Endothelial cell of umbilical vein (primary cell): ENCODE measurements at regions not wholly inside any gene's neighbourhood (a gene's known extent, or its start where the extent isn't known, plus 50 kb on each side); places are given as distances from the start of the nearest gene placed in this dataset.

Experiments
- BruUV-seq: library from RNA; stranded (reverse); fragments of 400-500 nt; replicated peaks from 2 replicates; lab custom pipeline; 2021; lab: Mats Ljungman, UMichigan
- CTCF ChIA-PET: fragments of 300-600, 350-600 bp; sonication (Branson Sonifier 250); formaldehyde crosslinking; loops from one replicate; lab custom pipeline; 2021; ENCODE audit warnings: antibody characterized with exemption, inconsistent platforms; lab: Charles Lee
- POLR2A ChIA-PET: fragments of 300-600, 350-600 bp; sonication (Branson Sonifier 250); formaldehyde crosslinking; loops from one replicate; lab custom pipeline; 2021; ENCODE audit warnings: antibody characterized with exemption, inconsistent platforms; lab: Charles Lee
- DNase-seq: peaks from one replicate; pipeline ENCODE4 v3.0.0-alpha.2; 2011; ENCODE audit warnings: low read depth, low spot score
- FAIRE-seq: peaks from 2 replicates; lab custom pipeline; 2011; peaks lifted over from hg19 to GRCh38; lab: Jason Lieb, UNC
- H2AFZ ChIP-seq: 2 replicates; pipeline ENCODE4 v1.6.0; 2012; ENCODE audit warnings: low read depth, low read length, control low read depth, inconsistent platforms
- H3K27ac ChIP-seq: 2 replicates; pipeline ENCODE4 v1.5.1; 2011; ENCODE audit warnings: low read depth, mild to moderate bottlenecking, control low read depth, low read length, moderate library complexity; ENCODE audit not compliant: insufficient read depth
- H3K27me3 ChIP-seq, 2 experiments: 2 replicates each; pipeline versions ENCODE4 v1.6.0 to v1.6.1; 2011; ENCODE audit warnings: low read length in 2 of 2, mixed read lengths in 1 of 2; ENCODE audit not compliant: control insufficient read depth in 2 of 2, insufficient read depth in 2 of 2
- H3K36me3 ChIP-seq, 2 experiments: 2 replicates in 1 of 2; 3 replicates in 1 of 2; pipeline ENCODE4 v1.5.1; 2011; ENCODE audit warnings: low read length in 2 of 2, mild to moderate bottlenecking in 1 of 2, moderate library complexity in 1 of 2; ENCODE audit not compliant: control insufficient read depth in 2 of 2, insufficient read depth in 2 of 2; ENCODE audit errors: extremely low read depth in 1 of 2
- H3K4me1 ChIP-seq: 3 replicates; pipeline ENCODE4 v1.5.1; 2011; ENCODE audit warnings: mild to moderate bottlenecking, low read length; ENCODE audit not compliant: control insufficient read depth, insufficient read depth; ENCODE audit errors: extremely low read depth
- H3K4me2 ChIP-seq: 2 replicates; pipeline ENCODE4 v1.6.1; 2011; ENCODE audit warnings: low read length, control low read depth, mixed read lengths; ENCODE audit not compliant: insufficient read depth
- H3K4me3 ChIP-seq, 3 experiments: fragments of 200-600 bp in 1 of 3; sonication (generic), shearing (Covaris generic) in 1 of 3; replicated peaks in 1 of 3; 2 replicates each; pipeline ENCODE4 v1.5.1; 2011 to 2016; ENCODE audit warnings: control low read depth in 3 of 3, low read length in 3 of 3, mild to moderate bottlenecking in 2 of 3, inconsistent platforms in 1 of 3, low read depth in 1 of 3, moderate library complexity in 1 of 3; ENCODE audit not compliant: insufficient read depth in 1 of 3
- H3K79me2 ChIP-seq: 2 replicates; pipeline ENCODE4 v1.6.0; 2012; ENCODE audit warnings: low read length, inconsistent platforms; ENCODE audit not compliant: control insufficient read depth, insufficient read depth
- H3K9ac ChIP-seq: replicated peaks from 2 replicates; pipeline ENCODE3; 2011; ENCODE audit warnings: low read length, control low read depth; ENCODE audit not compliant: insufficient read depth; ENCODE audit errors: extremely low read depth
- H3K9me1 ChIP-seq: replicated peaks from 3 replicates; pipeline ENCODE4 v1.6.0; 2011; ENCODE audit warnings: mild to moderate bottlenecking, low read length; ENCODE audit not compliant: control insufficient read depth, insufficient read depth; ENCODE audit errors: extremely low read depth
- H3K9me3 ChIP-seq: replicated peaks from 2 replicates; pipeline ENCODE4 v1.5.1; 2012; ENCODE audit warnings: low read length, inconsistent platforms; ENCODE audit not compliant: control insufficient read depth, insufficient read depth
- H4K20me1 ChIP-seq: replicated peaks from 2 replicates; pipeline ENCODE3; 2011; ENCODE audit warnings: mild to moderate bottlenecking, low read length; ENCODE audit not compliant: control insufficient read depth, insufficient read depth; ENCODE audit errors: extremely low read depth
- EZH2 ChIP-seq: IDR thresholded peaks from 2 replicates; pipeline ENCODE4 v1.6.1; 2012; ENCODE audit warnings: borderline replicate concordance, low read depth, mild to moderate bottlenecking, moderate library complexity, low read length, inconsistent platforms; ENCODE audit not compliant: severe bottlenecking
- FOS ChIP-seq: IDR thresholded peaks from 2 replicates; pipeline ENCODE4 v1.6.1; 2011; ENCODE audit warnings: mild to moderate bottlenecking, low read length, moderate library complexity, borderline replicate concordance; ENCODE audit not compliant: insufficient read depth
- GATA2 ChIP-seq: IDR thresholded peaks from 2 replicates; pipeline ENCODE4 v1.7.0; 2011; ENCODE audit warnings: low read depth, mild to moderate bottlenecking, moderate library complexity, mixed read lengths, low read length; ENCODE audit not compliant: insufficient read length, insufficient read depth
- JUN ChIP-seq: IDR thresholded peaks from 2 replicates; pipeline ENCODE4 v1.6.1; 2011; ENCODE audit warnings: borderline replicate concordance, low read depth; ENCODE audit not compliant: insufficient read length, insufficient read depth
- MYC ChIP-seq: IDR thresholded peaks from one replicate; pipeline ENCODE4 v1.6.1; 2011; ENCODE audit warnings: mild to moderate bottlenecking, low read depth, low read length
- POLR2A ChIP-seq: IDR thresholded peaks from 2 replicates; pipeline ENCODE4 v1.6.1; 2012; ENCODE audit warnings: low read depth, mild to moderate bottlenecking, control low read depth, low read length
- POLR2AphosphoS5 ChIP-seq: IDR thresholded peaks from 2 replicates; pipeline ENCODE4 v1.6.1; 2012; ENCODE audit warnings: low read depth, mild to moderate bottlenecking, control low read depth, low read length, moderate library complexity; ENCODE audit not compliant: insufficient read depth
- dilution Hi-C: fragments of 300-500 bp; cut with MboI; formaldehyde crosslinking; loops from one replicate; pipeline ENCODE4 v1.15.0; 2019; ENCODE audit warnings: low sequenced_read_pairs; ENCODE audit not compliant: extremely low pct_ligation_motif_present
- intact Hi-C: fragments of 100-400 bp; cut with micrococcal nuclease; formaldehyde crosslinking; loops from one replicate; pipeline ENCODE4 v1.10.0; 2022
- TF ChIP-seq, protein P1 (sequence below), 2 donors: IDR thresholded peaks; 1 replicate in 1 of 2; 2 replicates in 1 of 2; pipeline ENCODE4 v1.5.1; 2011; ENCODE audit warnings: low read length in 2 of 2, mild to moderate bottlenecking in 2 of 2, moderate library complexity in 2 of 2, control low read depth in 1 of 2, inconsistent platforms in 1 of 2, low read depth in 1 of 2; ENCODE audit not compliant: insufficient read depth in 1 of 2; ENCODE audit errors: extremely low read depth in 1 of 2
- TF ChIP-seq, protein P2 (sequence below): IDR thresholded peaks from 2 replicates; pipeline ENCODE4 v1.6.1; 2011; ENCODE audit not compliant: insufficient read depth, insufficient read length

DNA sequence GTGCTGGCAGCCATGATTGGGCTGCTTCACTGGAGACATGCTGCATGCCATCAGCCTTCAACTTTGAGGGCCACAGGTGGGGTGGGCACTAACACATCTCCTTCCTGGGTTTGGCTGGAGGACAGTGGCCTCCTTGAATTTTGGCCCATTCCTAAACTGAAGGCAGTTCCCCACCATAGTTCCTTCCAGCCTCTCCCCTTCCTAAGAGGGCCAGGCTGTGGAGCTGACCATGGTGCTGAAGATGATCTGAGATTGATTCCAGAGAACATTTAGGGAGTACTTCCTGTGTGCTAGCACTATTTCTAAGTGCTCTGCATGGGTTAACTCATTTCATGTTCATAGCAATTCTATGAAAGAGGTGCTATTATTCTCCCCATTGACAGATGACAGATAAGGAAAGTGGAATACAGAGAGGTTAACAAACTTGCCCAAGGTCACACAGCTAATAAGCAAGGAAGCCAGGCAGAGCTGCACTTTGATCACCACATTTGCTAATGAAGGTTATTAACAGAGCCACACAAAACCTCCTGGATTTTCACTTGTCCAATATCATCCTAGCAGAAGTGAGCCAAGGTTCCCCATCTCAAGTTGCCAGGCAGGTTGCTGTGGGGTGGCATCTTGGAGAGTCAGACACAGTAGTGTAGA, 175.3 kb downstream of the ZIC5 start:
- intact Hi-C loops (no loop called here), dilution Hi-C loops (no loop called here)
- Histone ChIP-seq H3K36me3 (no peaks in the 10 kb centered on the region), H3K9me3 (no peaks in the 10 kb centered on the region), H3K9me1 (no peaks in the 10 kb centered on the region), H3K4me3 (no peak overlapping the region), H4K20me1 (no peaks in the 10 kb centered on the region), H2AFZ (no peak overlapping the region), H3K79me2 (no peaks in the 10 kb centered on the region), H3K9ac (no peak overlapping the region), H3K4me2 (no peak overlapping the region), H3K27ac (no peak overlapping the region), H3K4me1 (no peaks in the 10 kb centered on the region), H3K27me3 (no peaks in the 10 kb centered on the region)
- no TSS peak for BruUV-seq
- ChIA-PET POLR2A (no interaction called here), CTCF (no interaction called here)
- peak; percentile 16 for DNase-seq
- no peak for TF ChIP-seq FOS
- no peak for TF ChIP-seq POLR2A
- TF ChIP-seq JUN: no peak
- TF ChIP-seq MYC: no peak
- TF ChIP-seq EZH2: no peak
- TF ChIP-seq, protein P1, sequence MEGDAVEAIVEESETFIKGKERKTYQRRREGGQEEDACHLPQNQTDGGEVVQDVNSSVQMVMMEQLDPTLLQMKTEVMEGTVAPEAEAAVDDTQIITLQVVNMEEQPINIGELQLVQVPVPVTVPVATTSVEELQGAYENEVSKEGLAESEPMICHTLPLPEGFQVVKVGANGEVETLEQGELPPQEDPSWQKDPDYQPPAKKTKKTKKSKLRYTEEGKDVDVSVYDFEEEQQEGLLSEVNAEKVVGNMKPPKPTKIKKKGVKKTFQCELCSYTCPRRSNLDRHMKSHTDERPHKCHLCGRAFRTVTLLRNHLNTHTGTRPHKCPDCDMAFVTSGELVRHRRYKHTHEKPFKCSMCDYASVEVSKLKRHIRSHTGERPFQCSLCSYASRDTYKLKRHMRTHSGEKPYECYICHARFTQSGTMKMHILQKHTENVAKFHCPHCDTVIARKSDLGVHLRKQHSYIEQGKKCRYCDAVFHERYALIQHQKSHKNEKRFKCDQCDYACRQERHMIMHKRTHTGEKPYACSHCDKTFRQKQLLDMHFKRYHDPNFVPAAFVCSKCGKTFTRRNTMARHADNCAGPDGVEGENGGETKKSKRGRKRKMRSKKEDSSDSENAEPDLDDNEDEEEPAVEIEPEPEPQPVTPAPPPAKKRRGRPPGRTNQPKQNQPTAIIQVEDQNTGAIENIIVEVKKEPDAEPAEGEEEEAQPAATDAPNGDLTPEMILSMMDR (IDR thresholded peaks at IDR 0.05; ENCODE audit: extremely low read depth in 1 of 2, insufficient read depth in 1 of 2, low read depth in 1 of 2, low read length in 2 of 2): no peak
- TF ChIP-seq GATA2: no peak
- TF ChIP-seq, protein P2, sequence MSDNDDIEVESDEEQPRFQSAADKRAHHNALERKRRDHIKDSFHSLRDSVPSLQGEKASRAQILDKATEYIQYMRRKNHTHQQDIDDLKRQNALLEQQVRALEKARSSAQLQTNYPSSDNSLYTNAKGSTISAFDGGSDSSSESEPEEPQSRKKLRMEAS: no peak
- no peak for TF ChIP-seq POLR2AphosphoS5
- FAIRE-seq: peak; percentile 8
